ENCODE measurements at regions not wholly inside any gene's neighbourhood (a gene's known extent, or its start where the extent isn't known, plus 50 kb on each side); places are given as distances from the start of the nearest gene placed in this dataset.
A peak's percentile ranks its signal among the peaks of the same experiment; 100 is the strongest.

DNA sequence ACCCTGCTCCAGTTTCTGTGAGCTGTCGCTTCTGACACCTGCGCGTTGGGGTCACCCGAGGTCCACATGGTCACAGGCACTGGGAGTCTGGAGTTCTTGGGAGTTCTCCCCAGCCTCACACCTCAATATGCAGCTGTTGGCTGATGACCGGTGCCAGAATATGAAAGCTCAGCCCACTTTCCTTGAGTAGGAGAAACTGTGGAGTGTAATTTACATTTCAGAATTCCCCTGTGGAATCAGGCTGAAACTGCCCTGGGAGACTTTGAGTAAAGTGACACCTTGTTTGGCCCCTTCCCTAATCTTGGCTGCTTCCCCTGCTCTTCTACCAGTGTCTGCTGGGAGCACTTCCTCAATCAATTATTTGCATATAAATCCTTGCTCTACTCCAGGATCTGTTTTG lies 255.9 kb downstream of the NFKBIZ start:
- CTCF ChIA-PET = interaction anchor here (0.7 kb wide), 1 partner anchor 11 kb away, joined by 6 read pairs; no protein-coding TSS in a partner anchor
- intact Hi-C loops (cut with micrococcal nuclease) = no loop called here
- Mint-ChIP-seq H3K27ac (ENCODE audit: low read depth, unreplicated experiment) (no peak overlapping the region), H3K36me3 (ENCODE audit: insufficient read depth, unreplicated experiment) (no peaks in the 10 kb centered on the region), H3K27me3 (ENCODE audit: insufficient read depth, unreplicated experiment) (no peaks in the 10 kb centered on the region), H3K4me3 (ENCODE audit: unreplicated experiment) (no peak overlapping the region), H3K4me1 (ENCODE audit: insufficient read depth, unreplicated experiment) (peaks cover 12% of the 10 kb centered on the region), H3K9me3 (ENCODE audit: unreplicated experiment) (no peaks in the 10 kb centered on the region)
- POLR2A ChIA-PET = interaction anchor here (1.0 kb wide), 1 partner anchor 252 kb away, joined by 3 read pairs; no protein-coding TSS in a partner anchor
- DNase-seq (ENCODE audit: unreplicated experiment) = no peak
- no TSS peak for BruUV-seq (replicated peaks)
- TF ChIP-seq CTCF (IDR thresholded peaks at IDR 0.05; ENCODE audit: unreplicated experiment) = no peak

- BruUV-seq (replicated peaks) = no TSS peak
- intact Hi-C loops (cut with micrococcal nuclease) = no loop called here
- Mint-ChIP-seq H3K27me3 (ENCODE audit: insufficient read depth, unreplicated experiment) (no peaks in the 10 kb centered on the region), H3K27ac (ENCODE audit: low read depth, unreplicated experiment) (peak overlapping the region; percentile 58), H3K4me1 (ENCODE audit: insufficient read depth, unreplicated experiment) (peaks cover 12% of the 10 kb centered on the region), H3K4me3 (ENCODE audit: unreplicated experiment) (no peak overlapping the region), H3K36me3 (ENCODE audit: insufficient read depth, unreplicated experiment) (no peaks in the 10 kb centered on the region), H3K9me3 (ENCODE audit: unreplicated experiment) (no peaks in the 10 kb centered on the region)
- TF ChIP-seq CTCF (IDR thresholded peaks at IDR 0.05; ENCODE audit: unreplicated experiment) = no peak
- peak; percentile 35 for DNase-seq (ENCODE audit: unreplicated experiment)
- ChIA-PET CTCF (no interaction called here), POLR2A (interaction anchor here (1.1 to 1.4 kb wide), 2 partner anchors 14 to 23 kb away, joined by 3 to 5 read pairs; no protein-coding TSS in a partner anchor)
Observed at GRCh38 chr3:102106416-102107097, 257.2 kb downstream of the NFKBIZ start.

- intact Hi-C loops (cut with micrococcal nuclease) = no loop called here
- no peak overlapping the region for H3K4me3 Mint-ChIP-seq (ENCODE audit: unreplicated experiment)
- BruUV-seq (replicated peaks) = no TSS peak
- H3K9me3 Mint-ChIP-seq (ENCODE audit: unreplicated experiment) = no peaks in the 10 kb centered on the region
- no peak for DNase-seq (ENCODE audit: unreplicated experiment)
- CTCF ChIA-PET = interaction anchor here (0.6 kb wide), 1 partner anchor 105 kb away, joined by 3 read pairs; no protein-coding TSS in a partner anchor
- POLR2A ChIA-PET = interaction anchor here (1.2 to 2.0 kb wide), 2 partner anchors 10 to 113 kb away, joined by 3 to 5 read pairs; no protein-coding TSS in a partner anchor
- H3K36me3 Mint-ChIP-seq (ENCODE audit: insufficient read depth, unreplicated experiment) = no peaks in the 10 kb centered on the region
- TF ChIP-seq CTCF (IDR thresholded peaks at IDR 0.05; ENCODE audit: unreplicated experiment) = no peak
- H3K27me3 Mint-ChIP-seq (ENCODE audit: insufficient read depth, unreplicated experiment) = no peaks in the 10 kb centered on the region
- no peak overlapping the region for H3K27ac Mint-ChIP-seq (ENCODE audit: low read depth, unreplicated experiment)
- no peaks in the 10 kb centered on the region for H3K4me1 Mint-ChIP-seq (ENCODE audit: insufficient read depth, unreplicated experiment)
Observed at GRCh38 chr3:102112704-102113230, 263.5 kb downstream of the NFKBIZ start.

GRCh38 chr3:102113421-102114041 lies 264.2 kb downstream of the NFKBIZ start:
- TF ChIP-seq CTCF (IDR thresholded peaks at IDR 0.05; ENCODE audit: unreplicated experiment) = no peak
- no peaks in the 10 kb centered on the region for H3K4me1 Mint-ChIP-seq (ENCODE audit: insufficient read depth, unreplicated experiment)
- no peak overlapping the region for H3K27ac Mint-ChIP-seq (ENCODE audit: low read depth, unreplicated experiment)
- BruUV-seq (replicated peaks) = no TSS peak
- H3K4me3 Mint-ChIP-seq (ENCODE audit: unreplicated experiment) = no peak overlapping the region
- no peaks in the 10 kb centered on the region for H3K27me3 Mint-ChIP-seq (ENCODE audit: insufficient read depth, unreplicated experiment)
- no peaks in the 10 kb centered on the region for H3K36me3 Mint-ChIP-seq (ENCODE audit: insufficient read depth, unreplicated experiment)
- H3K9me3 Mint-ChIP-seq (ENCODE audit: unreplicated experiment) = no peaks in the 10 kb centered on the region
- intact Hi-C loops (cut with micrococcal nuclease) = no loop called here
- no peak for DNase-seq (ENCODE audit: unreplicated experiment)
- CTCF ChIA-PET = interaction anchor here (0.6 kb wide), 2 partner anchors 62 to 310 kb away, joined by 3 read pairs; no protein-coding TSS in a partner anchor
- POLR2A ChIA-PET = interaction anchor here (1.2 to 2.0 kb wide), 2 partner anchors 11 to 112 kb away, joined by 3 to 5 read pairs; no protein-coding TSS in a partner anchor
